BLaER1 (cell line): ENCODE measurements at regions not wholly inside any gene's neighbourhood (a gene's known extent, or its start where the extent isn't known, plus 50 kb on each side); places are given as distances from the start of the nearest gene placed in this dataset.
"Not testable (repeated sequence)": the region's sequence is repeated elsewhere in the genome, so short reads cannot be mapped to it uniquely, and the experiment has no call there.

Source experiments
- H3K27ac ChIP-seq: shearing (Covaris generic); formaldehyde crosslinking; 2 replicates; pipeline ENCODE4 v1.8.1; 2022
- H3K27me3 ChIP-seq: shearing (Covaris generic); formaldehyde crosslinking; 2 replicates; pipeline ENCODE4 v1.8.1; 2022
- H3K36me3 ChIP-seq: shearing (Covaris generic); formaldehyde crosslinking; 2 replicates; pipeline ENCODE4 v1.8.1; 2022
- H3K4me1 ChIP-seq: shearing (Covaris generic); formaldehyde crosslinking; 2 replicates; pipeline ENCODE4 v1.8.1; 2022
- H3K4me2 ChIP-seq: shearing (Covaris generic); formaldehyde crosslinking; 2 replicates; pipeline ENCODE4 v1.8.1; 2022
- H3K4me3 ChIP-seq: shearing (Covaris generic); formaldehyde crosslinking; 2 replicates; pipeline ENCODE4 v1.8.1; 2022
- H3K9ac ChIP-seq: shearing (Covaris generic); formaldehyde crosslinking; 2 replicates; pipeline ENCODE4 v1.8.1; 2022
- H3K9me3 ChIP-seq: shearing (Covaris generic); formaldehyde crosslinking; 2 replicates; pipeline ENCODE4 v1.8.1; 2022
- H4K20me1 ChIP-seq: shearing (Covaris generic); formaldehyde crosslinking; 2 replicates; pipeline ENCODE4 v1.8.1; 2022
- Cebpa-rat ChIP-seq: shearing (Covaris generic); IDR thresholded peaks from 2 replicates; pipeline ENCODE4 v1.8.1; 2022

DNA sequence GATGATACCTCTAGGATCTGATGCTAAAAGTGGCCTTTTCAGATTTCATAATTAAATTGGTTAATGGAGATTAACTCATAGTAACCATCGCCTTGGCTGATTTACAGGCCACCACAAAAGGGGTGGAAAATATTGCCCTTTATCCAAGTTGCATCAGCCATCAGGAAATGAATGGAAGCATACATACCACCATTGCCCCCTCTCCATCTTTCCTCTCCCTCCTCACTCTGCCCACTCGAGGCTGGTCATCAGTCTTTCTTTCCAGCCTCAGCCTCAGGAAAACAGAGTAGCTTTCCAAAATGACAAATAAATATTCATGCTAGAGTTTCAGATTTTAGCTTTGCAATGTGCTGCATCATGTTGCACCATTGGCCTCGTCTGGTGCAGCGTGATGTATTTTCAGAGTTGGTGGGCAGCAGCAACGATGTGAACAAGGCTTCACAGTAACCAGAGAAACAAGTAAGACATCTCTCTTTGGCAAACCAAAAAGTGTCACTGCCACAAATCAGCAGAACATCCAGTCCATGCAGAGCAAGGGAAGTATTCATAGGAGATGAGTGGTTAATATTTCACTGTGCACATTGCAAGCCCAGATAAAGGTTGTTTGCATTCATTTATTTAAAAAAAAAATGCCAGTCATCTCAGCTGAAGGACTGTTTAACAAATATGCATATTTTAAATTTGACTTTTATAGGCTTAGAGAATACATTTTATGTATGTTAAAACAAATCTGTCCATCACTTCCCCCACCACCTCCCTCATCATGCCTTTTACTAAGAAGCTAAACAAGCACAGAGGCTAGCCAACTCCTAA, 136.7 kb upstream of the FAT3 start:
- Histone ChIP-seq H3K4me3 (no peak overlapping the region), H3K27ac (no peak overlapping the region), H3K9me3 (no peaks in the 10 kb centered on the region), H3K9ac (no peak overlapping the region), H3K4me1 (no peaks in the 10 kb centered on the region), H3K36me3 (no peaks in the 10 kb centered on the region), H4K20me1 (no peaks in the 10 kb centered on the region), H3K4me2 (no peak overlapping the region), H3K27me3 (no peaks in the 10 kb centered on the region)
- TF ChIP-seq Cebpa-rat = no peak

DNA sequence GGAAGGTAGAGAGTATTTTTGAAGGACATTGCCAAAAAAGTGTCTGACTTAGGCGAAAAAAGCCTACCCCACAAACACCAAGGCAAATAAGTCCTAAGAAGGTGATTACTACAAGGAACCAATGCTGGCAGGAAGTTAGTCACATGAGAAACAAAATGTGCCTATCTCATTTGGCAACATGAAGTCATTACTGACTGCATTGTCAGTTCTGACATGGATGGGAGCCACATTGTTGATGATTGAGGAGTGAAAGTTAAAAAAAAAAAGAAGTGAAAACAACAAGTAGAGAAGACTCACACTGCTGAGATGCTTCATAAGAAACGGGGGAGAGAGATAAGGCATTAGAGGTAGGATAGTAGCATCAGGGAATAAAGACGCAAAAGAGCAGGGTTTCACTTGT, 141.5 kb upstream of the FAT3 start:
- Histone ChIP-seq H3K4me3 (no peak overlapping the region), H3K27ac (no peak overlapping the region), H3K4me2 (no peak overlapping the region), H3K9ac (no peak overlapping the region), H3K4me1 (no peaks in the 10 kb centered on the region), H4K20me1 (no peaks in the 10 kb centered on the region), H3K27me3 (no peaks in the 10 kb centered on the region), H3K36me3 (no peaks in the 10 kb centered on the region), H3K9me3 (no peaks in the 10 kb centered on the region)
- no peak for TF ChIP-seq Cebpa-rat

DNA sequence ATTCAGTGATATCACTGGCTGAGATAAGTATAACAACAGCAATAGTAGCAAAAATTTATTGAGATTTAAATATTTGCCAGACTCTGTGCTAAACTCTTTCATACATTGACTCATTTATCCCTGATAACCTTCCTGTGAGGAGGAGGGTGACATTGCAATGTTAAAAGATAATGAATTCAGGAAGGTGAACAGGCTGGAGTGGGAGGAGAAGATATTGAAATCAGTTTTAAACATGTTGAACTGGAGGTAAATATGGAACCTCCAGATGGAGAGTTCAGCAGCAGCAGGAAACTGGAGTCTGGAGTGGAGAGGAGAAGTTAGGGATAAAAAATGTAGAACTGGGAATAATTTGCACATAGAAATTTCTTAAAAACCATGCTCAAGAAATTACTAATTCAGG, 142.0 kb upstream of the FAT3 start:
- H4K20me1 ChIP-seq = no peaks in the 10 kb centered on the region
- no peak overlapping the region for H3K9ac ChIP-seq
- H3K9me3 ChIP-seq = no peaks in the 10 kb centered on the region
- H3K4me3 ChIP-seq = no peak overlapping the region
- no peak for TF ChIP-seq Cebpa-rat
- H3K4me2 ChIP-seq = no peak overlapping the region
- H3K27ac ChIP-seq = no peak overlapping the region
- H3K4me1 ChIP-seq = no peaks in the 10 kb centered on the region
- H3K36me3 ChIP-seq = no peaks in the 10 kb centered on the region
- H3K27me3 ChIP-seq = no peaks in the 10 kb centered on the region

DNA sequence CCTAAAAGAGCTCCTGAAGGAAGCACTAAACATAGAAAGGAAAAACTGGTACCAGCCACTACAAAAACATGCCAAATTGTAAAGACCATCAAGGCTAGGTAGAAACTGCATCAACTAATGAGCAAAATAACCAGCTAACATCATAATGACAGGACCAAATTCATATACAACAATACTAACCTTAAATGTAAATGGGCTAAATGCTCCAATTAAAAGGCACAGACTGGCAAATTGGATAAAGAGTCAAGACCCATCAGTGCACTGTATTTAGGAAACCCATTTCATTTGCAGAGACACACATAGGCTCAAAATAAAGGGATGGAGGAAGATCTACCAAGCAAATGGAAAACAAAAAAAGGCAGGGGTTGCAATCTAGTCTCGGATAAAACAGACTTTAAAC, 150.1 kb upstream of the FAT3 start:
- not testable (repeated sequence) for H3K4me1 ChIP-seq, H4K20me1 ChIP-seq, H3K9ac ChIP-seq, H3K4me3 ChIP-seq, H3K27ac ChIP-seq, H3K4me2 ChIP-seq, H3K36me3 ChIP-seq, H3K9me3 ChIP-seq, H3K27me3 ChIP-seq

DNA sequence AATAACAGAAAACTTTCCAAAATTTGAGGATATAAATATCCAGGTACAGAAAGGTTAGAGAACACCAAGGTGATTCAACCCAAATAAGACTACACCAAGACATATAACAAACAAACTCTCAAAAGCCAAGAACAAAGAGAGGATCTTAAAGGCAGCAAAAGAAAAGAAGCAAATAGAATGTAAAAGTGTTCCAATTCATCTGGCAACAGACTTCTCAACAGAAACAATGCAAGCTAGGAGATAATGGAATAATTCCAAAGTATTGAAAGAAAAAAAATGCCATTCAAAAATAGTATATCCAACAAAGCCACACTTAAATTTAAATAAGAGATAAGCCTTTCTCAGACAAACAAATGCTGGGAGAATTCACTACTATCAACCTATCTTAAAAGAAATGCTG, 153.0 kb upstream of the FAT3 start:
- H3K27me3 ChIP-seq = no peaks in the 10 kb centered on the region
- H4K20me1 ChIP-seq = no peaks in the 10 kb centered on the region
- no peak for TF ChIP-seq Cebpa-rat
- H3K4me2 ChIP-seq = no peak overlapping the region
- H3K9ac ChIP-seq = no peak overlapping the region
- no peak overlapping the region for H3K27ac ChIP-seq
- H3K4me3 ChIP-seq = no peak overlapping the region
- peaks cover 5% of the 10 kb centered on the region for H3K9me3 ChIP-seq
- no peaks in the 10 kb centered on the region for H3K36me3 ChIP-seq
- H3K4me1 ChIP-seq = no peaks in the 10 kb centered on the region

DNA sequence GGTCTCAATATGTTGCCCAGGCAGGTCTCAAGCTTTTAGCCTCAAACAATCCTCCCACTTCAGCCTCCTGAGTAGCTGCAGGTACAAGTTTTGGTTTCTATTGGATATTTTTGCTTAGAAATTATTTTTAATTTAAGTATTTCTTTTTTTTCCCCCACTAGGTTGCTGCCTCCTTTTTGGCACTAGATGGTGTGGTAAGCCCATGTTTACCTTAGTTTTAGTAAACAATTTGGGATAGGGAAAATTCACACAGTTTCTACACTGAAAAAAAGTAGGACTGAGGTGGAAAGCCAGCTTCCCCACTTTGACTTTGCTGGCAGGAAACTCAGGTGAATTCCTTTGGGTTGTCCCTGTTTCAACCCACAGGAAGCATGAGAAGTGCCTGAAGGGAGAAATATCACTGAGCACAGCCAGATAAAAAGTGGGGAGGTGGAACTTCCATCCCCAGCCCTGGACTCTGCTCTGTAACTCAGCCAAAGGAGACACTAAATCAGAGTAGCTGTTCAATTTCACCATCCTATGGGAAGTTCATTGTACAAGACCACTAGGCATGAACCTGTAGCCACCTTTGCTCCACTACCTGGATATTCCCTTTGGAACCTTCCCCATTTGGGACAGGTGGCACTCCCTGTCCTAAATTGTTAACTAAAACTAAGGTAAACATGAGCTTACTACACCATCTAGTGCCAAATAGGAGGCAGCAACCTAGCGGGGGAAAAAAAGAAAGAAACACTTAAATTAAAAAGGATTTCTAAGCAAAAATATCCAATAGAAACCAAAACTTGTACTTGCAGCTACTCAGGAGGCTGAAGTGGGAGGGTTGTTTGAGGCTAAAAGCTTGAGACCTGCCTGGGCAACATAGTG, 154.4 kb upstream of the FAT3 start:
- H3K4me2 ChIP-seq = no peak overlapping the region
- H3K27me3 ChIP-seq = no peaks in the 10 kb centered on the region
- H3K9me3 ChIP-seq = peaks cover 5% of the 10 kb centered on the region
- TF ChIP-seq Cebpa-rat = no peak
- no peaks in the 10 kb centered on the region for H3K36me3 ChIP-seq
- no peak overlapping the region for H3K4me3 ChIP-seq
- H3K27ac ChIP-seq = no peak overlapping the region
- H3K4me1 ChIP-seq = no peaks in the 10 kb centered on the region
- no peaks in the 10 kb centered on the region for H4K20me1 ChIP-seq
- H3K9ac ChIP-seq = no peak overlapping the region

DNA sequence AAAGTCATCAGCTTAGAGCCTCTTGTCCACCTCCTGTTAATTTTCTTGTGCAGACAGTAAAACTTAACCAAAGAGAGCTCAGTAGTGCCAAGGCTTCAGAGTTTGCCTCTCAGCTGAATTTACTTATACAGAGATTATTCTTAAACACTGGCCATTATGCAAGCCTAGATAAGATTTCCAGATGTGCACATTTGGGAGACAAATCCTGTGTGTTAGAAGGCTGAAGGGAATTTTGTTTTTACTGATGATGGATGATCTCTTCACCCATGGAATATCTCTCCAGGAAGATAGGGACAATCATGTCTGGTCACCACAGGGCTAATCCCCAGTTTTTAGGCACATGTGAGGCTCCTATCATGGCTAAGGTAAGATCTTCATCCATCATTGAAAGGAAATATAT, 157.6 kb upstream of the FAT3 start:
- TF ChIP-seq Cebpa-rat = no peak
- Histone ChIP-seq H3K36me3 (no peaks in the 10 kb centered on the region), H3K4me1 (no peaks in the 10 kb centered on the region), H3K9me3 (no peaks in the 10 kb centered on the region), H4K20me1 (no peaks in the 10 kb centered on the region), H3K4me3 (no peak overlapping the region), H3K27me3 (no peaks in the 10 kb centered on the region), H3K9ac (no peak overlapping the region), H3K4me2 (no peak overlapping the region), H3K27ac (no peak overlapping the region)

DNA sequence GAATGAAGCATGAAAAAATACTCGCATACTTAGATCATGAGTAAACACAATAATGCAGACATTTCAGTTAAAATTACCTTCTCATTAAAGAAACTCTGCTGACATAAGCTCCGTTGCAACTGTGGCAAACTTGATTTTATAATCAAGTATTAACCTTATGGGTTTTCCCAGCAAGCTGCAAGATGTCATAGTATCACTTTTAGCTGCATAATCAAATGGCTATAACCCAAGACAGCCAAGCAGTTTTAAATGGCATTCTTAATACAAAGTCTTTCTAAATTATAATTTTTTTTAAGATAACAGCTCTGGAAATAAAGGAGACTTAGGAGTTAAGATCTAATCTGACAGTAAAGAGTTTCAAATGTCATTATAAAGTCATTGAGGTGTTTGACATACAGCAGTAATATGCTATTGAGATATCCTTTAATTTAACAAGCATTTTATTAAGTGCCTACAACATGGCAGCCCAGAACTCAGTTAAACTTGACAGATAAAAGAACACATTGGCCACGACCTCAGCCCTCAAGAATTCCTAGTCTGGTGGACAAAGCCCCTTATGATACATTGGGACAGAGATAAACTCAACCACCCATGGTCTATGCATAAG, 163.1 kb upstream of the FAT3 start:
- no peaks in the 10 kb centered on the region for H3K9me3 ChIP-seq
- no peaks in the 10 kb centered on the region for H4K20me1 ChIP-seq
- no peak overlapping the region for H3K4me3 ChIP-seq
- no peaks in the 10 kb centered on the region for H3K4me1 ChIP-seq
- H3K4me2 ChIP-seq = no peak overlapping the region
- no peak for TF ChIP-seq Cebpa-rat
- no peak overlapping the region for H3K9ac ChIP-seq
- no peak overlapping the region for H3K27ac ChIP-seq
- no peaks in the 10 kb centered on the region for H3K36me3 ChIP-seq
- no peaks in the 10 kb centered on the region for H3K27me3 ChIP-seq

DNA sequence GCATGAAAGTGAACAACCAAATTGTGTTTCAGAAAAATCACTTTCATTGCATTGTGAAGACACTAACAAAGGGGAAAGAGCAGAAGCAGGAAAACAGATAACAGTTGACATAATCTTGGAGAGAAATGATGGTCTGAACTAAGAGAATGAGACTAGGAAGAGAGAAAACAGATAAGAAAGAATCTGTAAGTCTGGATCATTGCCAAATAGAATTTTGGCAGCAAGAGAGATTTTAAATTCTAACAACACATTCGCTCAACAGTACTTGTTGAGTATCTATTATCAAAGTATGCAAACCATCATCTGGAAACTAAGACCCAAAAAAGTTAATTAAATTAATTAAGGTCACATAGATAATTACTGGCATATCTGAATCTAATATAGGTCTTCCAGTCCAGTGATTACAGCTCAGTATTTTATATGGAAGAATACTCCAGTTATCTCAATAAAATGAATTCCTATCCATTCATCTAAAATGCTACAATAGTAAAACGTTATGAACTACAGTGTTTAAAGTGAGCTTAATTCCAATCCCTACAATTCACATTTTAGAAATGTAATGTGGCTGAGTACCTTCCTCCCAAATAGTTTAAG, 166.7 kb upstream of the FAT3 start:
- Histone ChIP-seq H3K4me2 (no peak overlapping the region), H3K27ac (no peak overlapping the region)
- no peak for TF ChIP-seq Cebpa-rat

DNA sequence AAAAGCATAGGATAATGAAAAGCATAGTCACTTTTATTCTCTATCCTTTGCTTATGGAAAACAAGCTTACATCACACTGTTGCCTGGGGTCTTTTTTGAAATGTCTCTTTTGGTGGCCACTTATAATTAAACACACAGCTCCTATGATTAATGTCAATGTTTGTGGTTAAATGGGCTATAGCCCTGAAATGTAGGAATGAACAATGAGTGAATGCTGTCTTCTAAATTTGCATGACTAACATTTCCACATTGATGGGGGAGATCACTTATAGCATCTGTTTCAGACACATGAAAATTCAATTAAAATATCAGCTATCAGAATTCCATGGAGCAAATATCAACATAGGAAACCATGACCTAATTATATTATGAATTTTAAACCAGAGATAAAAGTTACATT, 171.4 kb upstream of the FAT3 start:
- H3K9me3 ChIP-seq = no peaks in the 10 kb centered on the region

More for the DNA sequence above, 166.7 kb upstream of the FAT3 start:
- no peaks in the 10 kb centered on the region for H3K4me1 ChIP-seq
- H3K4me3 ChIP-seq = no peak overlapping the region
- no peak overlapping the region for H3K9ac ChIP-seq
- no peaks in the 10 kb centered on the region for H4K20me1 ChIP-seq
- no peaks in the 10 kb centered on the region for H3K9me3 ChIP-seq
- no peaks in the 10 kb centered on the region for H3K27me3 ChIP-seq
- no peaks in the 10 kb centered on the region for H3K36me3 ChIP-seq

More for the DNA sequence above, 171.4 kb upstream of the FAT3 start:
- H3K4me2 ChIP-seq = no peak overlapping the region
- H4K20me1 ChIP-seq = no peaks in the 10 kb centered on the region
- H3K27ac ChIP-seq = no peak overlapping the region
- peaks cover 7% of the 10 kb centered on the region for H3K4me1 ChIP-seq
- TF ChIP-seq Cebpa-rat = no peak
- H3K27me3 ChIP-seq = no peaks in the 10 kb centered on the region
- no peaks in the 10 kb centered on the region for H3K36me3 ChIP-seq
- no peak overlapping the region for H3K9ac ChIP-seq
- H3K4me3 ChIP-seq = no peak overlapping the region
